ENCODE measurements at regions not wholly inside any gene's neighbourhood (a gene's known extent, or its start where the extent isn't known, plus 50 kb on each side); places are given as distances from the start of the nearest gene placed in this dataset.
"Not testable (repeated sequence)": the region's sequence is repeated elsewhere in the genome, so short reads cannot be mapped to it uniquely, and the experiment has no call there.

GRCh38 chr10:3375505-3375904, 202.9 kb upstream of the PITRM1 start:
- Histone ChIP-seq H3K4me1 (no peaks in the 10 kb centered on the region), H3K36me3 (no peaks in the 10 kb centered on the region), H3K27me3 (no peaks in the 10 kb centered on the region), H3K9me3 (no peaks in the 10 kb centered on the region), H3K27ac (no peak overlapping the region), H3K4me3 (no peak overlapping the region)
- TF ChIP-seq POLR2A (IDR thresholded peaks at IDR 0.05): no peak
- no peak for TF ChIP-seq CTCF (IDR thresholded peaks at IDR 0.05)
- intact Hi-C loops (cut with DNase I; ENCODE audit: low total_unique reads): no loop called here
- no peak for DNase-seq

DNA sequence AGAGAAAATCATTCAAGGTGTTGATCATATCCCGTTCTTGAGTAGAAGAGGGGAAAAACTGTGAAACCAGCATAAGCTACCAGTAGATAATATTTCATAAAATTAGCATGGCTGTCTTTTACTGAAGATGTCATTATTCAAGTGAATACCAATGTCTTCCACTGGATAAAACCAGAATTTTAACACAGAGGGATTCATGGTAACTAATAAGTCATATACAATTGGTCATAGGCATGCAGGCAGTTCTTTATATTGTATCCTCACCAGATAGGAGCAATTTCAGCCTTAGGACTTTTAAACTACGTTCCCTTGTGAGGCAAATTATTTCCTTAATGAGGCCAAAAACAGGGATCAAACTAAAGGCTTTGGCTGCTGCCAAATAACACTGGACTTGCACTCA, 202.3 kb upstream of the PITRM1 start:
- Histone ChIP-seq H3K9me3 (no peaks in the 10 kb centered on the region), H3K27me3 (no peaks in the 10 kb centered on the region), H3K36me3 (no peaks in the 10 kb centered on the region), H3K4me1 (no peaks in the 10 kb centered on the region), H3K27ac (no peak overlapping the region), H3K4me3 (no peak overlapping the region)
- TF ChIP-seq POLR2A (IDR thresholded peaks at IDR 0.05) (no peak), CTCF (IDR thresholded peaks at IDR 0.05) (no peak)
- intact Hi-C loops (cut with DNase I; ENCODE audit: low total_unique reads): no loop called here
- no peak for DNase-seq

DNA sequence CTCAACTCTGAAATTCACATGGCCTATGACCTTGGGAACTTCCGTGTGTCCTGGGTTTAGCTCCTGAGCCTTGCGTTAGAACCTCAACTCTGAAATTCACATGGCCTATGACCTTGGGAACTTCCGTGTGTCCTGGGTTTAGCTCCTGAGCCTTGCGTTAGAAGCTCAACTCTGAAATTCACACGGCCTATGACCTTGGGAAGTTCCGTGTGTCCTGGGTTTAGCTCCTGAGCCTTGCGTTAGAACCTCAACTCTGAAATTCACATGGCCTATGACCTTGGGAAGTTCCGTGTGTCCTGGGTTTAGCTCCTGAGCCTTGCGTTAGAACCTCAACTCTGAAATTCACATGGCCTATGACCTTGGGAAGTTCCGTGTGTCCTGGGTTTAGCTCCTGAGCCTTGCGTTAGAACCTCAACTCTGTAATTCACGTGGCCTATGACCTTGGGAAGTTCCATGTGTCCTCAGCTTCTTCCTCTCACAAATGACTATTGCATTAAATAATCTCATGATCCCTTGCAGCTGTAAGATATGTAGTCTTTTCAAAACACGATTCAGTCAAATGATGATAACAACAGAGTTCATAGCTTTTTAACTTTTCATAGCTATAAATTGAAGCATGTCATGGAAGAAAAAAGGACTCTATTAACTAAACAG, 200.9 kb upstream of the PITRM1 start:
- H3K27ac ChIP-seq; intact Hi-C loops (cut with DNase I; ENCODE audit: low total_unique reads); H3K4me1 ChIP-seq; H3K36me3 ChIP-seq; H3K4me3 ChIP-seq; H3K27me3 ChIP-seq; DNase-seq; H3K9me3 ChIP-seq: not testable (repeated sequence)

DNA sequence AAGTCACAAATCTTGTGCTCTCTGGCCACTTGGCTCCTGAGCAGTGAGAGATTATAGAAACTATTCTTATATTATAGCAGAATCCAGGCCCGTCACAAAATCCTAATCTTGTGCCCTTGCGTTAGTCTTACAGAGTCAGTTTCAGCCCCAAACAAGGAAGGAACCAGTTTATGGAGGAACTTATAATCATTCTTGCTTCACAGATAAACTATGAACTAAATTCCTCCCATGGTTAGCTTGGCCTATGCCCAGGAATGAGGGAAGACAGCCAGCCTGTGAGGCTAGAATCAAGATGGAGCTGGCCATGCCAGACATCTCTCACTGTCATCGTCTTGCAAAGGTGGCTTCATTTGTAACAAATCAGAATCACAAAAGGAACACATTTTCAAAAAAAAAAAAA, 199.7 kb upstream of the PITRM1 start:
- H3K27ac ChIP-seq: no peak overlapping the region
- no peak for TF ChIP-seq CTCF (IDR thresholded peaks at IDR 0.05)
- no peak for TF ChIP-seq POLR2A (IDR thresholded peaks at IDR 0.05)
- H3K4me3 ChIP-seq: no peak overlapping the region
- DNase-seq: no peak
- H3K36me3 ChIP-seq: no peaks in the 10 kb centered on the region
- intact Hi-C loops (cut with DNase I; ENCODE audit: low total_unique reads): no loop called here
- H3K27me3 ChIP-seq: no peaks in the 10 kb centered on the region
- no peaks in the 10 kb centered on the region for H3K4me1 ChIP-seq
- H3K9me3 ChIP-seq: no peaks in the 10 kb centered on the region

- not testable (repeated sequence) for H3K4me1 ChIP-seq
Observed at GRCh38 chr10:3371624-3372023, 199.0 kb upstream of the PITRM1 start.

DNA sequence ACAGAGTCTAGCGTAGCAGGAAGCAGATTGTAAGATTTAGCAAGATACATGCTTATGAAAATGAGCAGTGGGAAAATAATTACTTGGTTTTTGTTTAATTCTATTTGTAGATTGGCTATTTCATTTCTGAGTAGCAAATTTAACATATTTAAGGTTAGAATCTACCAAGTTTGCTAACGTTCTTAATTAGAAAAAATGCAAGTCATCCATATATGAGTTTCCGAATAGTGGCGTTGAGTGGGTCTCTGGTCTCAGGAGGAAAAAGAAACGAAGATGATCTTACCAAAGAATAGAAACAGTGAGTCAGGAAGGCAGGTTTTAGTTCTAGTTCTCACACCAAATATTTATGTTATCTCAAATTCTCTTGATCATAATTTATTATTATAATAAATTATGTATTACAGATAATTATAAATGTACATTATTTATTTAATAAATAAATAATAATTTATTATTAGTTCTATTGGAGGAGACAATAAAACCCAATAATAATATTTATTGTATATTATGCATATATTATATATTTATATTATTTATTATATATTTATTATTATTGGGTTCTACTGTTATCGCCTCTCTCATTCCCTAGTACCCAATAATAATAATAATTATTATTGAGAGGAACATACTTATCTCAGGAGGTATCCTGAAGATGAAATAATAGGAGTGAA, 194.3 kb upstream of the PITRM1 start:
- TF ChIP-seq CTCF (IDR thresholded peaks at IDR 0.05): no peak
- no peak for TF ChIP-seq POLR2A (IDR thresholded peaks at IDR 0.05)
- intact Hi-C loops (cut with DNase I; ENCODE audit: low total_unique reads): no loop called here
- no peak overlapping the region for H3K4me3 ChIP-seq
- no peaks in the 10 kb centered on the region for H3K27me3 ChIP-seq
- no peaks in the 10 kb centered on the region for H3K9me3 ChIP-seq
- DNase-seq: no peak
- H3K4me1 ChIP-seq: no peaks in the 10 kb centered on the region
- H3K36me3 ChIP-seq: no peaks in the 10 kb centered on the region
- no peak overlapping the region for H3K27ac ChIP-seq

More at GRCh38 chr10:3371624-3372023, 199.0 kb upstream of the PITRM1 start:
- H3K27me3 ChIP-seq; H3K36me3 ChIP-seq; H3K9me3 ChIP-seq; DNase-seq; H3K4me3 ChIP-seq; H3K27ac ChIP-seq; intact Hi-C loops (cut with DNase I; ENCODE audit: low total_unique reads): not testable (repeated sequence)
